ELR (cell line): ENCODE measurements at regions not wholly inside any gene's neighbourhood (a gene's known extent, or its start where the extent isn't known, plus 50 kb on each side); places are given as distances from the start of the nearest gene placed in this dataset.

ENCODE experiments used
- DNase-seq: peaks from one replicate; pipeline ENCODE4 v3.0.0-alpha.2; 2015; ENCODE audit warnings: low read depth

- DNase-seq, result no peak
Observed at GRCh38 chr3:66854601-66855151, 143.4 kb upstream of the KBTBD8 start.

- DNase-seq, result no peak
Observed at GRCh38 chr3:66856533-66856932, 141.6 kb upstream of the KBTBD8 start.

- no peak for DNase-seq
Observed at GRCh38 chr3:66858656-66859381, 139.3 kb upstream of the KBTBD8 start.

GRCh38 chr3:66860771-66861170, 137.3 kb upstream of the KBTBD8 start:
- DNase-seq, result no peak

- no peak for DNase-seq
Observed at GRCh38 chr3:66863205-66864111, 134.6 kb upstream of the KBTBD8 start.

- no peak for DNase-seq
Observed at GRCh38 chr3:66884659-66885058, 113.4 kb upstream of the KBTBD8 start.

- peak; percentile 1 for DNase-seq
Observed at GRCh38 chr3:66885326-66886000, 112.6 kb upstream of the KBTBD8 start.

GRCh38 chr3:66889750-66890494, 108.2 kb upstream of the KBTBD8 start:
- no peak for DNase-seq

GRCh38 chr3:66898155-66898554, 100.0 kb upstream of the KBTBD8 start:
- no peak for DNase-seq

GRCh38 chr3:66904336-66904735, 93.8 kb upstream of the KBTBD8 start:
- DNase-seq, result no peak

GRCh38 chr3:66904831-66905493, 93.1 kb upstream of the KBTBD8 start:
- no peak for DNase-seq

GRCh38 chr3:66907136-66907535, 91.0 kb upstream of the KBTBD8 start:
- DNase-seq, result no peak

- no peak for DNase-seq
Observed at GRCh38 chr3:66910266-66911055, 87.6 kb upstream of the KBTBD8 start.

GRCh38 chr3:66912306-66912705, 85.8 kb upstream of the KBTBD8 start:
- DNase-seq, result no peak

GRCh38 chr3:66922058-66922457, 76.0 kb upstream of the KBTBD8 start:
- no peak for DNase-seq

GRCh38 chr3:66923969-66924368, 74.1 kb upstream of the KBTBD8 start:
- no peak for DNase-seq

- no peak for DNase-seq
Observed at GRCh38 chr3:66928252-66928651, 69.9 kb upstream of the KBTBD8 start.

GRCh38 chr3:66931291-66931690, 66.8 kb upstream of the KBTBD8 start:
- no peak for DNase-seq

- no peak for DNase-seq
Observed at GRCh38 chr3:66931699-66932098, 66.4 kb upstream of the KBTBD8 start.

GRCh38 chr3:66933233-66933632, 64.9 kb upstream of the KBTBD8 start:
- DNase-seq, result no peak
